H1 (cell line): ENCODE measurements at regions not wholly inside any gene's neighbourhood (a gene's known extent, or its start where the extent isn't known, plus 50 kb on each side); places are given as distances from the start of the nearest gene placed in this dataset.

Source experiments
- CEBPB ChIP-seq: IDR thresholded peaks from 2 replicates; pipeline ENCODE4 v1.6.1; 2012; ENCODE audit warnings: low read depth, low read length
- EGR1 ChIP-seq: IDR thresholded peaks from 2 replicates; pipeline ENCODE4 v1.6.1; 2011; ENCODE audit warnings: low read depth, low read length, borderline replicate concordance
- EP300 ChIP-seq, 2 experiments: IDR thresholded peaks; 1 replicate in 1 of 2; 2 replicates in 1 of 2; pipeline ENCODE4 v1.6.1; 2011 to 2012; ENCODE audit warnings: low read depth in 2 of 2, low read length in 2 of 2, mild to moderate bottlenecking in 2 of 2, borderline replicate concordance in 1 of 2, inconsistent platforms in 1 of 2, moderate library complexity in 1 of 2
- GTF2F1 ChIP-seq: IDR thresholded peaks from 2 replicates; pipeline ENCODE4 v1.6.1; 2012; ENCODE audit warnings: low read depth, low read length, improper control_type of control experiment, borderline replicate concordance
- SIRT6 ChIP-seq: IDR thresholded peaks from one replicate; pipeline ENCODE4 v1.7.1; 2012; ENCODE audit warnings: low read length, inconsistent platforms
- SRF ChIP-seq: IDR thresholded peaks from 2 replicates; pipeline ENCODE4 v1.6.1; 2011; ENCODE audit warnings: mild to moderate bottlenecking, low read depth, low read length, moderate library complexity
- TCF12 ChIP-seq: IDR thresholded peaks from 2 replicates; pipeline ENCODE4 v1.6.1; 2011; ENCODE audit warnings: low read depth, mild to moderate bottlenecking, low read length

GRCh38 chr3:98977520-98977919, 76.0 kb upstream of the DCBLD2 start (continued):
- TF ChIP-seq GTF2F1 (no peak), EGR1 (no peak), SIRT6 (no peak), CEBPB (no peak), SRF (no peak), TCF12 (no peak), EP300 (IDR thresholded peaks at IDR 0.05; ENCODE audit: borderline replicate concordance in 1 of 2, low read depth in 2 of 2, low read length in 2 of 2) (no peak)
